HL-60 (cell line): ENCODE measurements at regions not wholly inside any gene's neighbourhood (a gene's known extent, or its start where the extent isn't known, plus 50 kb on each side); places are given as distances from the start of the nearest gene placed in this dataset.

Experiments used
- DNase-seq, 2 experiments: peaks; one replicate each; pipeline ENCODE4 v3.0.0-alpha.2; 2010 to 2020; ENCODE audit warnings: low read depth in 1 of 2, low spot score in 1 of 2
- H3K27ac ChIP-seq: fragments of 250-450 bp; sonication (Bioruptor Pico); replicated peaks from 2 replicates; pipeline ENCODE4 v1.5.1; 2020; ENCODE audit warnings: mild to moderate bottlenecking, moderate library complexity
- H3K27me3 ChIP-seq: fragments of 250-450 bp; sonication (Bioruptor Pico); 2 replicates; pipeline ENCODE4 v1.5.1; 2021; ENCODE audit warnings: mild to moderate bottlenecking, moderate library complexity; ENCODE audit not compliant: insufficient read depth, poor library complexity, severe bottlenecking
- H3K4me3 ChIP-seq: replicated peaks from 2 replicates; pipeline ENCODE4 v1.5.1; 2011; ENCODE audit warnings: mild to moderate bottlenecking, control low read depth, low read length; ENCODE audit not compliant: insufficient read depth
- CTCF ChIP-seq: IDR thresholded peaks from one replicate; pipeline ENCODE4 v1.5.1; 2011; ENCODE audit warnings: low read length, control low read depth, inconsistent platforms; ENCODE audit not compliant: insufficient read depth
- GABPA ChIP-seq: IDR thresholded peaks from 2 replicates; pipeline ENCODE4 v1.6.1; 2012; ENCODE audit warnings: low read depth
- POLR2AphosphoS5 ChIP-seq: IDR thresholded peaks from 2 replicates; pipeline ENCODE4 v1.6.1; 2012; ENCODE audit warnings: low read depth
- REST ChIP-seq: IDR thresholded peaks from 2 replicates; pipeline ENCODE4 v1.6.1; 2012; ENCODE audit warnings: low read depth; ENCODE audit not compliant: insufficient replicate concordance
- SPI1 ChIP-seq: IDR thresholded peaks from 2 replicates; pipeline ENCODE4 v1.6.1; 2012; ENCODE audit warnings: low read depth, mild to moderate bottlenecking, borderline replicate concordance

- TF ChIP-seq REST (no peak), GABPA (no peak), POLR2AphosphoS5 (no peak), CTCF (no peak), SPI1 (no peak)
- Histone ChIP-seq H3K4me3 (no peak overlapping the region), H3K27me3 (no peaks in the 10 kb centered on the region), H3K27ac (no peak overlapping the region)
- DNase-seq, result no peak
Measured at GRCh38 chr10:90665905-90666662, 191.8 kb downstream of the HTR7 start.

GRCh38 chr10:90674461-90674860 is 183.4 kb downstream of the HTR7 start:
- Histone ChIP-seq H3K27me3 (no peaks in the 10 kb centered on the region), H3K27ac (no peak overlapping the region), H3K4me3 (no peak overlapping the region)
- no peak for TF ChIP-seq CTCF
- TF ChIP-seq POLR2AphosphoS5, result no peak
- no peak for TF ChIP-seq REST
- DNase-seq, result no peak

- Histone ChIP-seq H3K4me3 (no peak overlapping the region), H3K27ac (no peak overlapping the region), H3K27me3 (no peaks in the 10 kb centered on the region)
- DNase-seq, result no peak
- TF ChIP-seq REST (no peak), CTCF (no peak), POLR2AphosphoS5 (no peak), GABPA (no peak), SPI1 (no peak)
Measured at GRCh38 chr10:90674928-90675327, 182.9 kb downstream of the HTR7 start.
